GM18519 (cell line): ENCODE measurements at regions not wholly inside any gene's neighbourhood (a gene's known extent, or its start where the extent isn't known, plus 50 kb on each side); places are given as distances from the start of the nearest gene placed in this dataset.
"Not testable (repeated sequence)": the region's sequence is repeated elsewhere in the genome, so short reads cannot be mapped to it uniquely, and the experiment has no call there.

Source experiments
- ATAC-seq: cut with Tn5 transposase; IDR thresholded peaks from one replicate; pipeline ENCODE4 v1.9.1; 2021; ENCODE audit warnings: mild to moderate bottlenecking, moderate library complexity; ENCODE audit not compliant: unreplicated experiment, low FRiP score

GRCh38 chr7:112985377-112985987, 101.1 kb downstream of the GPR85 start:
- ATAC-seq = no peak

- ATAC-seq = peak; percentile 70
Observed at GRCh38 chr7:112982441-112983063, 104.1 kb downstream of the GPR85 start.

- peak; percentile 17 for ATAC-seq
Observed at GRCh38 chr7:112981966-112982365, 104.7 kb downstream of the GPR85 start.

GRCh38 chr7:112979055-112979454, 107.6 kb downstream of the GPR85 start:
- ATAC-seq = not testable (repeated sequence)

- not testable (repeated sequence) for ATAC-seq
Observed at GRCh38 chr7:112977244-112977955, 109.2 kb downstream of the GPR85 start.

GRCh38 chr7:112970771-112971170, 115.9 kb downstream of the GPR85 start:
- ATAC-seq = peak; percentile 79

- no peak for ATAC-seq
Observed at GRCh38 chr7:112969946-112970345, 116.7 kb downstream of the GPR85 start.

- no peak for ATAC-seq
Observed at GRCh38 chr7:112965506-112965905, 121.1 kb downstream of the GPR85 start.

- no peak for ATAC-seq
Observed at GRCh38 chr7:112963634-112964033, 123.0 kb downstream of the GPR85 start.

- ATAC-seq = no peak
Observed at GRCh38 chr7:112962815-112963214, 123.8 kb downstream of the GPR85 start.

GRCh38 chr7:112959276-112959675, 127.4 kb downstream of the GPR85 start:
- no peak for ATAC-seq

GRCh38 chr7:112958775-112959174, 127.9 kb downstream of the GPR85 start:
- ATAC-seq = no peak

- ATAC-seq = no peak
Observed at GRCh38 chr7:112957901-112958300, 128.7 kb downstream of the GPR85 start.

GRCh38 chr7:112953031-112953430, 133.6 kb downstream of the GPR85 start:
- not testable (repeated sequence) for ATAC-seq

- no peak for ATAC-seq
Observed at GRCh38 chr7:112951070-112951469, 135.6 kb downstream of the GPR85 start.

- not testable (repeated sequence) for ATAC-seq
Observed at GRCh38 chr7:112949682-112950081, 136.9 kb downstream of the GPR85 start.

- no peak for ATAC-seq
Observed at GRCh38 chr7:112946350-112946749, 140.3 kb downstream of the GPR85 start.

- ATAC-seq = no peak
Observed at GRCh38 chr7:112945046-112945445, 141.6 kb downstream of the GPR85 start.

GRCh38 chr7:112942981-112943380, 143.6 kb downstream of the GPR85 start:
- no peak for ATAC-seq

- ATAC-seq = not testable (repeated sequence)
Observed at GRCh38 chr7:112942125-112942524, 144.5 kb downstream of the GPR85 start.

- peak; percentile 30 for ATAC-seq
Observed at GRCh38 chr7:112940314-112940732, 146.3 kb downstream of the GPR85 start.
